ENCODE measurements at regions not wholly inside any gene's neighbourhood (a gene's known extent, or its start where the extent isn't known, plus 50 kb on each side); places are given as distances from the start of the nearest gene placed in this dataset.

GRCh38 chr3:72147600-72147999 lies 362.7 kb upstream of the PROK2 start:
- no peak overlapping the region for H3K27ac ChIP-seq (ENCODE audit: insufficient read depth, low read length)
- no peak overlapping the region for H3K4ac ChIP-seq (ENCODE audit: low read depth, low read length)
- WGBS, 2 experiments (ENCODE audit: extremely low coverage in 2 of 2, insufficient read length in 1 of 2): 100% methylated on average over 1 of the region's 3 CpGs; no CpG with 5 or more reads in 1 of the 2 experiments
- no peaks in the 10 kb centered on the region for H4K20me1 ChIP-seq (ENCODE audit: insufficient read depth, low read length)
- H3K4me2 ChIP-seq (ENCODE audit: low read depth, low read length): no peak overlapping the region
- no peak overlapping the region for H4K5ac ChIP-seq (ENCODE audit: low read depth, low read length)
- POLR2A ChIA-PET (ENCODE audit: unreplicated experiment): no interaction called here
- no peak overlapping the region for H2BK120ac ChIP-seq (ENCODE audit: low read depth, low read length)
- no peak overlapping the region for H2AFZ ChIP-seq (replicated peaks; ENCODE audit: low read length, poor library complexity)
- dilution Hi-C loops (cut with HindIII; ENCODE audit: low sequenced_read_pairs, unreplicated experiment) (no loop called here), intact Hi-C loops (cut with micrococcal nuclease) (no loop called here), in situ Hi-C loops (cut with MboI; ENCODE audit: low sequenced_read_pairs) (no loop called here)
- no peak overlapping the region for H2AK9ac ChIP-seq (replicated peaks; ENCODE audit: low read depth, low read length, poor library complexity)
- H3K9me1 ChIP-seq (ENCODE audit: insufficient read depth, low read length): no peaks in the 10 kb centered on the region
- H3K27me3 ChIP-seq (ENCODE audit: control insufficient read depth, insufficient read depth, low read length): peaks cover 3% of the 10 kb centered on the region; the same call in 1 of the 2 replicates
- ATAC-seq (ENCODE audit: low read depth) (no peak), DNase-seq (no peak)
- no peak overlapping the region for H3K4me3 ChIP-seq (ENCODE audit: insufficient read depth, low read depth, low read length)
- H3K56ac ChIP-seq (ENCODE audit: extremely low read depth, insufficient read depth, low read length): no peak overlapping the region
- no peak overlapping the region for H2AK5ac ChIP-seq (ENCODE audit: low read depth, low read length)
- no peak overlapping the region for H3K23ac ChIP-seq (ENCODE audit: low read depth, low read length)
- no peak for TF ChIP-seq RCOR1 (IDR thresholded peaks at IDR 0.05; ENCODE audit: insufficient replicate concordance, low read length)
- no peak for TF ChIP-seq SMC3 (IDR thresholded peaks at IDR 0.05; ENCODE audit: low read depth, low read length)
- no peak for TF ChIP-seq RAD21 (IDR thresholded peaks at IDR 0.05; ENCODE audit: low read length)
- no peak for TF ChIP-seq MAFK (IDR thresholded peaks at IDR 0.05; ENCODE audit: low read depth, low read length)
- no peak for TF ChIP-seq RFX5 (IDR thresholded peaks at IDR 0.05; ENCODE audit: low read depth, low read length)
- TF ChIP-seq CEBPB (IDR thresholded peaks at IDR 0.05; ENCODE audit: low read depth, low read length): no peak
- no peak for TF ChIP-seq BHLHE40 (IDR thresholded peaks at IDR 0.05; ENCODE audit: low read depth, low read length)
- TF ChIP-seq FOS (IDR thresholded peaks at IDR 0.05; ENCODE audit: low read depth, low read length): no peak
- TF ChIP-seq MAZ (IDR thresholded peaks at IDR 0.05; ENCODE audit: borderline replicate concordance, low read depth, low read length): no peak
- no peak for TF ChIP-seq NFE2L2 (IDR thresholded peaks at IDR 0.05; ENCODE audit: low read depth, low read length)
- TF ChIP-seq CTCF (conservative IDR thresholded peaks at IDR 0.05; ENCODE audit: low read depth, low read length): no peak
- TF ChIP-seq MXI1 (IDR thresholded peaks at IDR 0.05; ENCODE audit: borderline replicate concordance, low read depth, low read length): no peak
- no peak for TF ChIP-seq ELK1 (IDR thresholded peaks at IDR 0.05; ENCODE audit: borderline replicate concordance, low read depth, low read length)
- no peak for TF ChIP-seq CHD1 (IDR thresholded peaks at IDR 0.05; ENCODE audit: low read depth, low read length)
- TF ChIP-seq POLR2A (IDR thresholded peaks at IDR 0.05; ENCODE audit: low read depth, low read length): no peak
- no peak overlapping the region for H4K8ac ChIP-seq (ENCODE audit: low read depth in 2 of 2, low read length in 2 of 2)
- no peak overlapping the region for H2BK20ac ChIP-seq (ENCODE audit: low read depth, low read length)
- no peaks in the 10 kb centered on the region for H3K9me3 ChIP-seq (ENCODE audit: control insufficient read depth, insufficient read depth, low read length)
- CTCF ChIA-PET: interaction anchor here (0.6 kb wide), 1 partner anchor 17 kb away, joined by 3 read pairs; no protein-coding TSS in a partner anchor
- no peak overlapping the region for H3K18ac ChIP-seq (ENCODE audit: low read depth, low read length)
- no peak overlapping the region for H3K9ac ChIP-seq (ENCODE audit: low read depth, low read length)
- no peaks in the 10 kb centered on the region; the same call in 1 of the 2 replicates for H3K4me1 ChIP-seq (ENCODE audit: control insufficient read depth, insufficient read depth, low read length)
- H3K79me1 ChIP-seq (ENCODE audit: low read depth in 1 of 2, low read length in 2 of 2): no peaks in the 10 kb centered on the region
- BruUV-seq (replicated peaks): no TSS peak
- no peak overlapping the region for H4K91ac ChIP-seq (ENCODE audit: insufficient read depth, low read depth, low read length)
- no peaks in the 10 kb centered on the region for H3K36me3 ChIP-seq (ENCODE audit: control insufficient read depth, insufficient read depth, low read length)
- H2BK15ac ChIP-seq (ENCODE audit: low read depth, low read length): no peak overlapping the region
- no peak overlapping the region for H2BK5ac ChIP-seq (ENCODE audit: low read depth, low read length, poor library complexity, severe bottlenecking)
- H3K14ac ChIP-seq (replicated peaks; ENCODE audit: low read depth, low read length): no peak overlapping the region

All from IMR-90 (cell line).